Adrenal gland (tissue), 9 donors: ENCODE measurements at regions not wholly inside any gene's neighbourhood (a gene's known extent, or its start where the extent isn't known, plus 50 kb on each side); places are given as distances from the start of the nearest gene placed in this dataset.

Experiments
- DNase-seq, 7 donors: peaks; one replicate each; pipeline ENCODE4 v3.0.0-alpha.2; 2019 to 2020
- H3K27ac ChIP-seq, 5 donors: fragments of 200-600 bp; sonication (generic) in 4 of 5; 1 replicate in 3 of 5; 2 replicates in 2 of 5; pipeline versions ENCODE4 v1.5.1 to v1.8.0; 2016 to 2020; ENCODE audit warnings: mild to moderate bottlenecking in 1 of 5
- H3K27me3 ChIP-seq: fragments of 200-600 bp; 2 replicates; pipeline ENCODE4 v1.8.0; 2021
- H3K36me3 ChIP-seq, 2 donors: fragments of 200-600 bp; replicated peaks in 1 of 2; 1 replicate in 1 of 2; 2 replicates in 1 of 2; pipeline versions ENCODE4 v1.5.1 to v1.8.0; 2018 to 2022
- H3K4me1 ChIP-seq, 2 donors: fragments of 200-600 bp; replicated peaks in 1 of 2; 1 replicate in 1 of 2; 2 replicates in 1 of 2; pipeline versions ENCODE4 v1.5.1 to v1.8.0; 2018 to 2021
- H3K4me3 ChIP-seq, 4 donors: fragments of 200-600 bp; sonication (generic) in 3 of 4; one replicate each; pipeline ENCODE4 v1.5.1; 2016 to 2018
- H3K9me3 ChIP-seq, 3 donors: fragments of 200-600 bp; sonication (generic) in 1 of 3; replicated peaks in 1 of 3; 1 replicate in 2 of 3; 2 replicates in 1 of 3; pipeline versions ENCODE4 v1.5.1 to v1.8.0; 2016 to 2021
- CTCF ChIP-seq, 6 experiments: fragments of 450-650 bp in 4 of 6; fragments of 200-600 bp in 2 of 6; sonication (generic) in 1 of 6; IDR thresholded peaks; 1 replicate in 5 of 6; 2 replicates in 1 of 6; pipeline versions ENCODE4 v1.5.1 to v1.8.0; 2016 to 2021; ENCODE audit warnings: antibody characterized with exemption in 6 of 6, mild to moderate bottlenecking in 2 of 6, moderate library complexity in 1 of 6
- POLR2A ChIP-seq, 2 donors: fragments of 450-650 bp; IDR thresholded peaks; one replicate each; pipeline ENCODE4 v1.6.1; 2017; ENCODE audit warnings: antibody characterized with exemption in 2 of 2, mild to moderate bottlenecking in 2 of 2, moderate library complexity in 1 of 2
- WGBS, 4 donors: extraction: QIAGEN DNeasy Blood & Tissue Kit in 2 of 4; methylation state at CpG; one replicate each; pipeline versions ENCODE4 v1.1.5 to v1.1.7; 2013 to 2017; 5-methylcytosine and 5-hydroxymethylcytosine counted together
- intact Hi-C, 2 donors: fragments of 100-400 bp; cut with DNase I; formaldehyde crosslinking; loops; one replicate each; pipeline versions ENCODE4 v1.14.1 to v1.15.0; 2022 to 2023
- donor health status: healthy with polysubstance abuse.
- donor health status: Bipolar disorder and iron deficiency.
- donor health status: DM: yes; HTN: yes; CAD: no.
- donor health status: DM: no; HTN: no; CAD: no.
- donor health status: DM: no; HTN: no; CAD: no.

GRCh38 chr6:40227735-40228134 lies 293.5 kb upstream of the MOCS1 start:
- Histone ChIP-seq H3K4me1 (no peaks in the 10 kb centered on the region), H3K27me3 (no peaks in the 10 kb centered on the region), H3K9me3 (no peaks in the 10 kb centered on the region), H3K27ac (no peak overlapping the region), H3K36me3 (no peaks in the 10 kb centered on the region), H3K4me3 (no peak overlapping the region)
- WGBS, 4 donors = 63 to 100% (median 68%) methylated on average over 1 to 8 of the region's 8 CpGs
- no peak for TF ChIP-seq CTCF (IDR thresholded peaks at IDR 0.05)
- no peak for TF ChIP-seq POLR2A (IDR thresholded peaks at IDR 0.05)
- no peak for DNase-seq
- intact Hi-C loops = no loop called here

GRCh38 chr6:40222354-40222753 lies 288.1 kb upstream of the MOCS1 start:
- no peak overlapping the region for H3K4me3 ChIP-seq
- no peaks in the 10 kb centered on the region for H3K36me3 ChIP-seq
- H3K9me3 ChIP-seq = no peaks in the 10 kb centered on the region
- WGBS, 4 donors = 75 to 84% (median 81%) methylated on average over 2 of the region's 2 CpGs
- H3K4me1 ChIP-seq = no peaks in the 10 kb centered on the region
- H3K27me3 ChIP-seq = no peaks in the 10 kb centered on the region
- TF ChIP-seq POLR2A (IDR thresholded peaks at IDR 0.05) (no peak), CTCF (IDR thresholded peaks at IDR 0.05) (no peak)
- intact Hi-C loops = no loop called here
- no peak overlapping the region for H3K27ac ChIP-seq
- DNase-seq = no peak

- intact Hi-C loops = no loop called here
- no peaks in the 10 kb centered on the region for H3K9me3 ChIP-seq
- H3K4me3 ChIP-seq = no peak overlapping the region
- DNase-seq = no peak
- no peaks in the 10 kb centered on the region for H3K36me3 ChIP-seq
- H3K27me3 ChIP-seq = no peaks in the 10 kb centered on the region
- H3K4me1 ChIP-seq = no peaks in the 10 kb centered on the region
- WGBS, 4 donors = 69 to 88% (median 83%) methylated on average over 2 of the region's 2 CpGs
- no peak for TF ChIP-seq POLR2A (IDR thresholded peaks at IDR 0.05)
- no peak for TF ChIP-seq CTCF (IDR thresholded peaks at IDR 0.05)
- no peak overlapping the region for H3K27ac ChIP-seq
Observed at GRCh38 chr6:40219799-40220198, 285.5 kb upstream of the MOCS1 start.

- TF ChIP-seq CTCF (IDR thresholded peaks at IDR 0.05) = no peak
- TF ChIP-seq POLR2A (IDR thresholded peaks at IDR 0.05) = no peak
- Histone ChIP-seq H3K9me3 (no peaks in the 10 kb centered on the region), H3K36me3 (no peaks in the 10 kb centered on the region), H3K27me3 (peaks cover 5% of the 10 kb centered on the region), H3K4me3 (no peak overlapping the region), H3K4me1 (no peaks in the 10 kb centered on the region), H3K27ac (no peak overlapping the region)
- 17 to 24% (median 19%) methylated on average over 1 of the region's 1 CpG for WGBS, 4 donors
- no peak for DNase-seq
- intact Hi-C loops = no loop called here
Observed at GRCh38 chr6:40210628-40211056, 276.4 kb upstream of the MOCS1 start.
